ENCODE measurements at regions not wholly inside any gene's neighbourhood (a gene's known extent, or its start where the extent isn't known, plus 50 kb on each side); places are given as distances from the start of the nearest gene placed in this dataset.

DNA sequence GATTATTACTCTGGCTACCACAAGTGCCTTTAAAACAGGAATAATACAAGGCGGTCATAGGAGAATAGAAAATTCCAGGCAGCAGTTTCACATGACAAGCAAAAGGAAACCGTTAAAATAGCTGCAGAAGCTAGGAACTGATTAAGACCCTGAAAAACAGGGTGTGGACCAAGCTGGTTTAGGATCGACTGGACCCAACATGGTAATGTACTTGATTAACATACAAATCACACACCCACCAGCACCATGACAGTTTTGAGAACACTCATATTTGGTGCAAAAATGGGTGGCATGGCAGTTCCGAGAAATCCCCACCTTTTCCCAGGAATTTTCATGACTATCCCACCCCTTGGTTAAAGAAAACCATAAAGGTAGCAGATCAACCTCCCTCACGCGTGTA is 51.9 kb upstream of the TMEM163 start:
- peaks cover 24% of the 10 kb centered on the region for H3K4me1 Mint-ChIP-seq
- no peaks in the 10 kb centered on the region for H3K9me3 ChIP-seq (ENCODE audit: low read depth)
- H3K36me3 Mint-ChIP-seq = no peaks in the 10 kb centered on the region
- peaks cover 3% of the 10 kb centered on the region for H3K9me3 Mint-ChIP-seq
- H3K79me2 ChIP-seq (ENCODE audit: low read depth) = no peaks in the 10 kb centered on the region
- no peak overlapping the region for H3K4me2 ChIP-seq
- peaks cover 8% of the 10 kb centered on the region for H3K27me3 Mint-ChIP-seq (ENCODE audit: insufficient read depth, low read depth)
- no peak for DNase-seq (ENCODE audit: low spot score)
- no peak overlapping the region for H2AFZ ChIP-seq (replicated peaks)
- TF ChIP-seq EZH2phosphoT487 (IDR thresholded peaks at IDR 0.05) (no peak), EZH2 (IDR thresholded peaks at IDR 0.05) (no peak)
- TF ChIP-seq, protein P1, sequence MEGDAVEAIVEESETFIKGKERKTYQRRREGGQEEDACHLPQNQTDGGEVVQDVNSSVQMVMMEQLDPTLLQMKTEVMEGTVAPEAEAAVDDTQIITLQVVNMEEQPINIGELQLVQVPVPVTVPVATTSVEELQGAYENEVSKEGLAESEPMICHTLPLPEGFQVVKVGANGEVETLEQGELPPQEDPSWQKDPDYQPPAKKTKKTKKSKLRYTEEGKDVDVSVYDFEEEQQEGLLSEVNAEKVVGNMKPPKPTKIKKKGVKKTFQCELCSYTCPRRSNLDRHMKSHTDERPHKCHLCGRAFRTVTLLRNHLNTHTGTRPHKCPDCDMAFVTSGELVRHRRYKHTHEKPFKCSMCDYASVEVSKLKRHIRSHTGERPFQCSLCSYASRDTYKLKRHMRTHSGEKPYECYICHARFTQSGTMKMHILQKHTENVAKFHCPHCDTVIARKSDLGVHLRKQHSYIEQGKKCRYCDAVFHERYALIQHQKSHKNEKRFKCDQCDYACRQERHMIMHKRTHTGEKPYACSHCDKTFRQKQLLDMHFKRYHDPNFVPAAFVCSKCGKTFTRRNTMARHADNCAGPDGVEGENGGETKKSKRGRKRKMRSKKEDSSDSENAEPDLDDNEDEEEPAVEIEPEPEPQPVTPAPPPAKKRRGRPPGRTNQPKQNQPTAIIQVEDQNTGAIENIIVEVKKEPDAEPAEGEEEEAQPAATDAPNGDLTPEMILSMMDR (IDR thresholded peaks at IDR 0.05) = no peak
- H4K20me1 ChIP-seq (ENCODE audit: low read depth) = no peaks in the 10 kb centered on the region
- no peaks in the 10 kb centered on the region for H3K36me3 ChIP-seq
- H3K4me3 Mint-ChIP-seq = no peak overlapping the region
- peaks cover 28% of the 10 kb centered on the region for H3F3A ChIP-seq (ENCODE audit: low read depth)
- no peak overlapping the region for H3K27ac Mint-ChIP-seq
- no peak overlapping the region for H3K27ac ChIP-seq
- peaks cover 33% of the 10 kb centered on the region for H3K4me1 ChIP-seq
- H3K9ac ChIP-seq = no peak overlapping the region
- H3K4me3 ChIP-seq = no peak overlapping the region
- H3K27me3 ChIP-seq = no peaks in the 10 kb centered on the region

DNA sequence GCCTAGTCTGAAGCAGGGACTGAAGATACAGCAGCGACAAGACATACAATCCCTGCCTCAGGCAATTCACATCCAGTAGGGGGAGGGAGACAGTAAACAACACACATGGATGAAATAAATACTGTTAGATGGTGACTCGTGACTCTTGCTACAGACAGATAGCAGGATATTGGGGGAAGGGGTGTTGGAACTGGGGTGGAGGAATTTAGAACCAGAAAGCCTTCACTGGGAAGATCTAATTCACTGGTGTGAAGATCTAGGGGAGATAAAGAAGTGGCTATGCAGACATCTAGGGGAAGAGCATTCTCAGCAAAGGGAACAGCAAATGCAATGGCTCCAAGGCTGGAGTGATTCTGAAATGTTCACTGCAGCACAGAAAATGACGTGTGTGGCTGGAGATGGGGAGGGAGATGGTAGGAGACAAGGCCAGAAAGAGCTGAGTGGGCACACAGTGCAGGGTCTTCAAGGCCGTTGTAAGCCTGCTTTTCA is 52.6 kb upstream of the TMEM163 start:
- Mint-ChIP-seq H3K4me1 (peaks cover 24% of the 10 kb centered on the region), H3K36me3 (no peaks in the 10 kb centered on the region), H3K27me3 (ENCODE audit: insufficient read depth, low read depth) (peaks cover 5% of the 10 kb centered on the region), H3K27ac (no peak overlapping the region), H3K4me3 (no peak overlapping the region), H3K9me3 (no peaks in the 10 kb centered on the region)
- no peaks in the 10 kb centered on the region for H3K36me3 ChIP-seq
- no peak overlapping the region for H3K9ac ChIP-seq
- H4K20me1 ChIP-seq (ENCODE audit: low read depth) = no peaks in the 10 kb centered on the region
- no peak overlapping the region for H2AFZ ChIP-seq (replicated peaks)
- no peaks in the 10 kb centered on the region for H3K9me3 ChIP-seq (ENCODE audit: low read depth)
- H3K27me3 ChIP-seq = no peaks in the 10 kb centered on the region
- H3K4me3 ChIP-seq = no peak overlapping the region
- DNase-seq (ENCODE audit: low spot score) = no peak
- H3K27ac ChIP-seq = no peak overlapping the region
- no peak overlapping the region for H3K4me2 ChIP-seq
- H3K4me1 ChIP-seq = peaks cover 40% of the 10 kb centered on the region
- H3K79me2 ChIP-seq (ENCODE audit: low read depth) = no peaks in the 10 kb centered on the region
- H3F3A ChIP-seq (ENCODE audit: low read depth) = peaks cover 33% of the 10 kb centered on the region
- TF ChIP-seq, protein P1 (IDR thresholded peaks at IDR 0.05) = no peak
- TF ChIP-seq EZH2phosphoT487 (IDR thresholded peaks at IDR 0.05) (no peak), EZH2 (IDR thresholded peaks at IDR 0.05) (no peak)

DNA sequence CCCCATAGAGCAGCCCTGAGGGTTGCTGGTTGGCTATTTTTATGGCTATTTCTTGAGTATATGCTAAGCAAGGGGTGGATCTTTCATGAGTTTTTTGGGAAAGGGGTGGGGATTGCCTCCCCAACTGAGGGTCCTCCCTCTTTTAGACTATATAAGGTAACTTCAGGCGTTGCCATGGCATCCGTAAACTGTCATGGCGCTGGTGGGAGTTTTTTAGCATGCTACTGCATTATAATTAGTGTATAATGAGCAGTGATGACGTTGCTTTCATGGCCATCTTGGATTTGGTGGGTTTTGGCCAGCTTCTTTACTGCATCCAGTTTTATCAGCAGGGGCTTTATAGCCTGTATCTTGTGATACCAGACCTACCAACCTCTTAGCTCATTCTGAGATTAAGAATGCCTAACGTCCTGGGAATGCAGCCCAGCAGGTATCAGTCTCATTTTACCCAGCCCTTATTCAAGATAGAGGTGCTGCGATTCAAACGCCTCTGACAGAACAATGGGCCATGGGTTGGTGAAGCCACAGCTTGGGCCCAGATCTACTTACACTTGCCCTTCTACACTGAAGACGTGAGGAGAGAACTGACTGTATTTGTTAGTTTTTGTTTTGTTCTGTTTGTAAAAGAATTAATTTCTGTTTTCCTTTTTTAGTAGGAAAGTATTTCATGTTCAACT is 53.8 kb upstream of the TMEM163 start:
- no peak overlapping the region for H3K4me3 ChIP-seq
- H3K27me3 Mint-ChIP-seq (ENCODE audit: insufficient read depth, low read depth) = peaks cover 5% of the 10 kb centered on the region
- no peaks in the 10 kb centered on the region for H3K27me3 ChIP-seq
- DNase-seq (ENCODE audit: low spot score) = peak; percentile 15
- no peak overlapping the region for H3K27ac ChIP-seq
- no peak overlapping the region for H3K4me3 Mint-ChIP-seq
- no peak overlapping the region for H3K27ac Mint-ChIP-seq
- TF ChIP-seq EZH2 (IDR thresholded peaks at IDR 0.05) (no peak), EZH2phosphoT487 (IDR thresholded peaks at IDR 0.05) (no peak)
- TF ChIP-seq, protein P1 (IDR thresholded peaks at IDR 0.05) = no peak
- peak overlapping the region; percentile 50 for H3K4me2 ChIP-seq
- peaks cover 48% of the 10 kb centered on the region for H3K4me1 ChIP-seq
- H3K79me2 ChIP-seq (ENCODE audit: low read depth) = no peaks in the 10 kb centered on the region
- H3K36me3 Mint-ChIP-seq = no peaks in the 10 kb centered on the region
- no peak overlapping the region for H3K9ac ChIP-seq
- H3K9me3 ChIP-seq (ENCODE audit: low read depth) = no peaks in the 10 kb centered on the region
- peaks cover 30% of the 10 kb centered on the region for H3K4me1 Mint-ChIP-seq
- peaks cover 33% of the 10 kb centered on the region for H3F3A ChIP-seq (ENCODE audit: low read depth)
- H3K9me3 Mint-ChIP-seq = no peaks in the 10 kb centered on the region
- no peak overlapping the region for H2AFZ ChIP-seq (replicated peaks)
- H4K20me1 ChIP-seq (ENCODE audit: low read depth) = no peaks in the 10 kb centered on the region
- no peaks in the 10 kb centered on the region for H3K36me3 ChIP-seq
